Thoracic aorta (tissue), 2 donors: ENCODE measurements at regions not wholly inside any gene's neighbourhood (a gene's known extent, or its start where the extent isn't known, plus 50 kb on each side); places are given as distances from the start of the nearest gene placed in this dataset.

ENCODE experiments used
- ATAC-seq: fragments of 150-250 bp; one replicate; pipeline ENCODE4 v1.8.0; 2017; ENCODE audit warnings: low read depth; ENCODE audit not compliant: insufficient number of reproducible peaks, low FRiP score
- DNase-seq: peaks from one replicate; pipeline ENCODE4 v3.0.0-alpha.2; 2020; ENCODE audit warnings: low spot score
- H3K27ac ChIP-seq, 2 donors: fragments of 200-600 bp; sonication (generic); 1 replicate in 1 of 2; 2 replicates in 1 of 2; pipeline ENCODE4 v1.5.1; 2016; ENCODE audit warnings: mild to moderate bottlenecking in 2 of 2, moderate library complexity in 2 of 2
- H3K27me3 ChIP-seq: fragments of 200-600 bp; sonication (generic); replicated peaks from 2 replicates; pipeline ENCODE4 v1.6.0; 2016; ENCODE audit warnings: mild to moderate bottlenecking; ENCODE audit not compliant: insufficient read depth
- H3K36me3 ChIP-seq: fragments of 200-600 bp; sonication (generic); one replicate; pipeline ENCODE4 v1.5.1; 2016
- H3K4me1 ChIP-seq, 2 donors: fragments of 200-600 bp; sonication (generic); 1 replicate in 1 of 2; 2 replicates in 1 of 2; pipeline versions ENCODE4 v1.5.1 to v1.6.0; 2016; ENCODE audit warnings: low read depth in 2 of 2, mild to moderate bottlenecking in 1 of 2; ENCODE audit not compliant: control insufficient read depth in 1 of 2
- H3K4me3 ChIP-seq: fragments of 200-600 bp; sonication (generic); 2 replicates; pipeline ENCODE4 v1.5.1; 2016; ENCODE audit warnings: mild to moderate bottlenecking
- H3K9me3 ChIP-seq: fragments of 200-600 bp; sonication (generic); 2 replicates; pipeline ENCODE4 v1.5.1; 2016
- CTCF ChIP-seq: fragments of 200-600 bp; sonication (generic); IDR thresholded peaks from one replicate; pipeline ENCODE4 v1.5.1; 2019; ENCODE audit warnings: antibody characterized with exemption

GRCh38 chr1:61531716-61532115 is 193.2 kb downstream of the TM2D1 start:
- no peak for TF ChIP-seq CTCF
- DNase-seq (no peak), ATAC-seq (no peak)
- no peak overlapping the region for H3K27ac ChIP-seq
- no peaks in the 10 kb centered on the region for H3K4me1 ChIP-seq
- no peaks in the 10 kb centered on the region for H3K36me3 ChIP-seq
- no peaks in the 10 kb centered on the region for H3K27me3 ChIP-seq
- no peak overlapping the region for H3K4me3 ChIP-seq
- H3K9me3 ChIP-seq, result no peaks in the 10 kb centered on the region

- Histone ChIP-seq H3K27ac (no peak overlapping the region), H3K9me3 (no peaks in the 10 kb centered on the region), H3K4me1 (peaks cover 0 to 3% of the 10 kb centered on the region in 2 donors), H3K36me3 (no peaks in the 10 kb centered on the region), H3K4me3 (no peak overlapping the region), H3K27me3 (no peaks in the 10 kb centered on the region)
- no peak for ATAC-seq
- no peak for DNase-seq
- no peak for TF ChIP-seq CTCF
Observed at GRCh38 chr1:61523893-61524605, 200.9 kb downstream of the TM2D1 start.

GRCh38 chr1:61523229-61523628 is 201.7 kb downstream of the TM2D1 start:
- no peak for ATAC-seq
- Histone ChIP-seq H3K4me1 (peaks cover 0 to 3% of the 10 kb centered on the region in 2 donors), H3K9me3 (no peaks in the 10 kb centered on the region), H3K4me3 (no peak overlapping the region), H3K27ac (no peak overlapping the region), H3K36me3 (no peaks in the 10 kb centered on the region), H3K27me3 (no peaks in the 10 kb centered on the region)
- no peak for TF ChIP-seq CTCF
- DNase-seq, result no peak

GRCh38 chr1:61520401-61520800 is 204.5 kb downstream of the TM2D1 start:
- H3K9me3 ChIP-seq, result no peaks in the 10 kb centered on the region
- no peaks in the 10 kb centered on the region for H3K36me3 ChIP-seq
- H3K27ac ChIP-seq, result no peak overlapping the region
- no peak overlapping the region for H3K4me3 ChIP-seq
- ATAC-seq (no peak), DNase-seq (no peak)
- H3K4me1 ChIP-seq, result peaks cover 0 to 3% of the 10 kb centered on the region in 2 donors
- H3K27me3 ChIP-seq, result no peaks in the 10 kb centered on the region
- TF ChIP-seq CTCF, result no peak

GRCh38 chr1:61519631-61520030 is 205.3 kb downstream of the TM2D1 start:
- Histone ChIP-seq H3K27ac (no peak overlapping the region), H3K27me3 (no peaks in the 10 kb centered on the region), H3K36me3 (no peaks in the 10 kb centered on the region), H3K9me3 (no peaks in the 10 kb centered on the region), H3K4me1 (peaks cover 0 to 1% of the 10 kb centered on the region in 2 donors), H3K4me3 (no peak overlapping the region)
- ATAC-seq (no peak), DNase-seq (no peak)
- no peak for TF ChIP-seq CTCF
